HG02970 (cell line): ENCODE measurements at regions not wholly inside any gene's neighbourhood (a gene's known extent, or its start where the extent isn't known, plus 50 kb on each side); places are given as distances from the start of the nearest gene placed in this dataset.
A peak's percentile ranks its signal among the peaks of the same experiment; 100 is the strongest.

Experiments used
- ATAC-seq: cut with Tn5 transposase; IDR thresholded peaks from one replicate; pipeline ENCODE4 v1.9.1; 2021; ENCODE audit warnings: mild to moderate bottlenecking, moderate library complexity, moderate number of reproducible peaks; ENCODE audit not compliant: unreplicated experiment, low FRiP score

- ATAC-seq, result no peak
These were observed 69.9 kb upstream of the WDR26 start for GRCh38 chr1:224504297-224505041.

DNA sequence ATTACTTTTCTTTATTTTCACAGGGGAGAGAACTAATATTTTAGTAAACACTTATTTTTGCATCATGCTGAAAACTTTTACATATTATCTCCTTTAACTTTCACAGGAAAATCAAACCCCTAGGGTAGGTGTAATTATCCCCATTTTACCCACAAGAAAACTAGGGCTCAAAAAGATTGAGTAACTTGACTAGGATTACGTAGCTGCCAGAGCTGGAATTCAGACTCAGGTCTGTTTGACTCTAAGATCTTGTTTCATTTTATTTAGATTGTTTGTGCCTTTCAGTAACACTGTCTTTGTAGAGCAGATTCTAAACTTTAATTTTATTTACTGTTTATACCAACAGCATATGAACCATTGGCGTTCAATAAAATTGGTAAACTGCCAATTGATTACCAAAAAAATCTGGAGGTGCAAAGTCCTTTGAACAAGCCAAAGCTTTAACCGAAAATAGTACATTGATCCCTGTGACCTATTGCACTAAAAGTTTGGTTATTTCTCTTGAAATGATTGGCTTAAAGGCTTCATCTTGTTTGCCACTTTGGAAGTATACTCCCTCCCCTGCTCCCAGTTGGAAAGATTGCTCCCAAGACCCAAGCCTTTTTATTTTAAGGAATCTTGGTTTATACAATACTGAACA, 71.0 kb upstream of the WDR26 start:
- no peak for ATAC-seq

- no peak for ATAC-seq
These were observed 71.7 kb upstream of the WDR26 start for GRCh38 chr1:224506141-224506814.

DNA sequence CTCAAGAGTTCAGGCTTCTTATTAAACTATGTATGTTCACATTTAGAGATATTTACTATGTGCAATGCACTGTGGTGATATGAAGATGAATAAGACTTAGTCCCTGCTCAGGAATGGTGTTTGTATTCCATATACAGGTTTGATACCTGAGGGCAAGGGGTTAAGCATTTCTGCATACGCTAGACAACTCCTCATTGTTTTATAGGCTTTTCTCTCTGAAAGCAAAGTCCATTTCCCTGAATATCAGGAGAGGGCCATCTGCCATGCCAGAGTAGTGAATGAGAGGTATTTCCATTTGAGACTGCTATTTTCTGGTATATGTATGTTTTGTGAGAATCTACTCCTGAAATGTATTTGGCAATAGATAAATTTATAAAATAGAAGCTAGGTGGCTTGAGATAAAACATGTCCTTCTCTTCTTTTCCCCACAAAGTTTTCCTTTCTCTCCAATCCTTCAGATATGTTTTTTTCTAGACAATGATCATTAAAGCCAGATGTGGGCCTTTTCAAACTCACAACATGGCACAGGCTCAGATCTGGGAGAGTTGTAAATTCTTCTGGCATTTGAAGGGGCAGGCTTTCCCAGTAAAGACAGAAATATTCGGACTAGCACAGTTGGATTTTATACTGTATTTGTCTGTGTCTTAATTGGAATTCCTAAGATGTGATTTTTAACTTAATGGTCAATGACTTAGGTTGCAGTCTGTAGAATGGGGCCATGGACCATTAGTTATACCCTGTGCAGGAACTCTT, 73.3 kb upstream of the WDR26 start:
- ATAC-seq, result no peak

- no peak for ATAC-seq
These were observed 75.3 kb upstream of the WDR26 start for GRCh38 chr1:224509907-224510306.

- ATAC-seq, result no peak
These were observed 76.5 kb upstream of the WDR26 start for GRCh38 chr1:224510880-224511645.

DNA sequence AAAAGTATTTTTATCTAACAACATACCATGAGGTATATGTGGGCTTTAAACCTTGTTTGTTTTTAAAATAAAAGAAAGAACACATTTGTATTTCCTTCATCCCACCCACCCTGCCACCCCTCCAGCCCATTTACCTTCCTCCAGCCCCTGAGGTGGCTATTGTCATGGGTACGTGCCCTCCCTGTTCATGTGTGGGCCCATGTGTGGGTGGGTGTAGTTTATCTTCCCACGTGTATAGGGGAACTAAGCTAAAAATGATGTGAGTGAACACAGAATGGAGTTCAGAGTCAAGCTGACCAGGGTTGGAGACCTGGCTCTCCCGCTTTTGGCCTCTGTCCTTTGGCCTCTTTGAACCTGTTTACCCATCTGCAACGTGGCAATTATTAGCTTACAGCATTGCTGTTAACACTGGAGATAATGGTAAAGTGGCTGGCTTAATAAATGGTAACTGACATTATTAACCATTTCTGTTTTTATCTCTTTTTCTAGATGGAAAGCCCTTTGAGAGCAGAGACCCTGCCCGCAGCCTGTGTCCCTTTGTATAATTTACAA, 78.1 kb upstream of the WDR26 start:
- no peak for ATAC-seq

GRCh38 chr1:224513383-224513782, 78.8 kb upstream of the WDR26 start:
- ATAC-seq, result no peak

- ATAC-seq, result peak; percentile 84
These were observed 79.2 kb upstream of the WDR26 start for GRCh38 chr1:224513787-224514209.

DNA sequence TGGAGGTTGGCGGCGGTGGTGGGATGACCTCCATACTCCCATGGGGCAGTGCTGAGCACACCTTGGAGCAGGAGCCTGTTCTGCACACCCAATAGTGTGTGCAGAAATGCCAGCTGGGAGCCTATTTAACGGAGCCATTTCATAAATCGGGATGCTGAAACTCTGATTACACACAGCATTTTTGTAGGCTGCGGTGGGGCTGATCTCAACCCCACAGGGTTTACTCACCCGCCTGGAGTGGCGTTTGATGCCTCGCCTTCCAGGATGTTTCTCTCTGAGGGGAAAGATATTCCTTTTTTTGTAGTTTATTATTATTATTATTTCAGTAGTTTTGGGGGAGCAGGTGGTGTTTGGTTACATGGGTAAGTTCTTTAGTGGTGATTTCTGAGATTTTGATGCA, 82.6 kb upstream of the WDR26 start:
- ATAC-seq, result no peak

DNA sequence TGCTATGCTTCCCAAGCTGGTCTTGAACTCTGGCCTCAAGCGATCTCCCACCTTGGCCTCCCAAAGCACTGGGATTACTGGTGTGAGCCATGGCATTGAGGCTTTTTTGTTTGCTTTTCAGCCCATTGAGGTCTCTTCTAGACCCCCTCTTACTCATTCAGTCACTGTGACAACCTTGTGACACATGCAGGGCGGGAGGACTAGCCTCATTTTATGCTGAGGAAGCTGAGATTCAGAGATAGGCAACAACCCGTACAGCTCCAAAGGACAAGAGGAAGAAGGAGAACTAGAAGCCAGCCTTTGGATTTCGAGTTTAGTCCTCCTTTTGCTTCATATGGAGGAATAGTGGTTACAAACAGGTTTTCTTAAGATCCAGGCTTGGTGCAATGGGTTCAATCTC, 83.9 kb upstream of the WDR26 start:
- no peak for ATAC-seq

DNA sequence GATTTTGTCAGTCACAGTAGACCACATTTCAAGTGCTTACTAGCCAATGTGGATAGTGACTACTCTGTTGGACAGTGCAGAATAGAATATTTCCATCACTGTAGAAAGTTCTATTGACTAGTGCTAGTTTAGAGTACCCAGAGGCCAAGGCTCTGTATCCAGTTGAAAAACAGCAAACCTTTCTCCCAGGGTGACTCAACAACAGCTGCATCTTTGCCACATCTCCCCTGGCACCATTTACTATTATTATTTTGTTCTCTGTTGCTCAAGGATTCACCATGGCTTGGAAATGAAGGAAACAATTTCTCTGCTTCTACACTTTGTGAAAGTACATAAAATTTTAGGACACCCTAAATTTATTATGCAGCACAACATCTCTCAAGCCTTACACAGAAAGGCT, 85.3 kb upstream of the WDR26 start:
- no peak for ATAC-seq

GRCh38 chr1:224520808-224521207, 86.2 kb upstream of the WDR26 start:
- no peak for ATAC-seq

DNA sequence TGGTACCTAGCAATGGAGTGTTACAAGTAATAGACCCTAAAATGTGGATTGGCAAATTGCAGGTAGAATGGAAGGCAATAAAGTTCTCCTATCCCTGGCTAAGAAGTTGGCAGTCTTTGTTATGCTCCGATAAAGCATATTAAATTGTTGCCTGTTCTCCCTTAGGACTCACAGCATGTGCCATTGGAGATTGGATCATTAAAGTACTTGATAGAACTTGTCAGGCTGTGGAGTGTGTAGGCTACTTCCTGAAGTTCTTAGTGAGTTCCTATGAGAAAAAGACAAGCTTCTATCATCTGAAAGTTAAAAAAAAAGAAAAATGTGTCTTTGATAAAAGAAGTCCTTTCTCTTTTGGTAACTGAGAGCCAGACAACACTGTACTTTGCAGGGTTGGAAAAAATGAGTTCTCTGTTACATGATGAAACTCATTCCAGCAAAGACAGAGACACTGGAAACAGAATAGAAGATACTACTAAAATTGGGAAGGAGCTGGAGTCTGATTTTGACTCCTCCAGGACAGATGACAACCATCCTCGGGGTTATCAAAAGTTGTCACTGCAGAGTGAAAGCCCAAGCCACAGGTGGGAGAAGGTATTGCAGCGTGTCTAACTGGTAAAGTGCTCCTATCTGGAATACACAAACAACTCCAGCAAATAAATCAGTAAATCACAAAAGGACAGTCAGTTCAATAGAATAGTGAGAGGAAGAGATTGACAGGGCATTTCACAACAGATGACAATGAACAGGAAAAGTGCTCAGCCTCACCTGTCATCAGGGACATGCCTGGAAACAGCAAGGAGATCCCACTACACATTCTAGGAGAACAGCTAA, 87.5 kb upstream of the WDR26 start:
- ATAC-seq, result no peak

DNA sequence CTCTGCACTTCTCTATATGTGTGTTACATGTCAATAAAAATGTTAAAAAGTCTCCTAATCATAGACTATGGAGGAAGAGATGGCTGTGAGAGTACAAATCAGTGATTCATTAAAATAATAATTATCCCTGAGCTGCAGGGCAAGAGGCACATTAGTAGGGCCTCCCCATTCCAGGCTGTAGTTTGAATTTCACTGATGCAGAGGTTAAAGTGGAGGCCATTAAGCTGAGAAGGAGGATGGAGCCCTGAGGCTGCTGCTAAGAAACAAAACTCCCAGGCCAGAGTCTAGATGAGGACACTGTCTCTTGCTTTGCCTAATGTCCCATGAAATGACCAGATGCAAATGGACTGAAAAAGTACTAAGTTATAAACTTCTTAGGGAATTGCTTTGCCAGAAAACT, 89.1 kb upstream of the WDR26 start:
- no peak for ATAC-seq

GRCh38 chr1:224524679-224525078, 90.1 kb upstream of the WDR26 start:
- no peak for ATAC-seq

- ATAC-seq, result no peak
These were observed 90.6 kb upstream of the CNIH3 start for GRCh38 chr1:224525411-224526040.

- no peak for ATAC-seq
These were observed 89.3 kb upstream of the CNIH3 start for GRCh38 chr1:224526771-224527170.

DNA sequence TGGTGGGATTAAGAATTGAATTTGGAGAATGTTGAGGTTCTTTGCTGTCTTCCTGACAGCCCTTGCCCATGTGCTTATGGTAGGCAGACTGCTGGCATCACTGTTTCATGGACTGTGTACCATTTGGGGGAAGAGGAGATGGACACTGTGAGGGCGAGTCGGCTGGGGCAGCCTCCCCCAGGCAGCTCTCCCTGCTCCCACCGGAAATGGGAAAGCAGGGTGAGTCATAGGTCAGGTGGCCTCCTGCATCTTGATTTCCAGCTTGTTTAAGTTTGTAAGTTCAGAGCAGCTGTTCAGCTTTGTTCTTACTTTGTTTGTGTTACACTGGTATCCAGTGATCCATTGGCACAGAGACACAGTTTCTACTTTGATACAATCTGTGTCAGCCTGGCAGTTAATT, 87.2 kb upstream of the CNIH3 start:
- no peak for ATAC-seq
